Pancreas (tissue), 10 donors: ENCODE measurements at regions not wholly inside any gene's neighbourhood (a gene's known extent, or its start where the extent isn't known, plus 50 kb on each side); places are given as distances from the start of the nearest gene placed in this dataset.

Source experiments
- ATAC-seq, 4 donors: fragments of 200-7000 bp; cut with Tn5 transposase; one replicate each; pipeline versions ENCODE4 v1.8.0 to v1.9.1; 2020; ENCODE audit warnings: mild to moderate bottlenecking in 4 of 4, moderate library complexity in 4 of 4
- DNase-seq, 6 donors: peaks; one replicate each; pipeline ENCODE4 v3.0.0-alpha.2; 2020
- FAIRE-seq: peaks from 2 replicates; lab custom pipeline; 2012; peaks lifted over from hg19 to GRCh38; lab: Jason Lieb, UNC
- H3K27ac ChIP-seq, 4 donors: fragments of 200-600 bp; sonication (generic); 1 replicate in 3 of 4; 2 replicates in 1 of 4; pipeline versions ENCODE4 v1.5.0 to v1.8.0; 2020
- H3K27me3 ChIP-seq, 4 donors: fragments of 200-600 bp; one replicate each; pipeline ENCODE4 v1.8.0; 2021
- H3K36me3 ChIP-seq, 3 donors: fragments of 200-600 bp; sonication (generic) in 1 of 3; one replicate each; pipeline versions ENCODE4 v1.5.0 to v1.8.0; 2020 to 2021
- H3K4me1 ChIP-seq, 3 donors: fragments of 200-600 bp; one replicate each; pipeline ENCODE4 v1.8.0; 2021
- H3K4me3 ChIP-seq, 4 donors: fragments of 200-600 bp; sonication (generic) in 2 of 4; one replicate each; pipeline versions ENCODE4 v1.5.0 to v1.8.0; 2020 to 2021
- H3K9me3 ChIP-seq, 4 donors: fragments of 200-600 bp; one replicate each; pipeline ENCODE4 v1.8.0; 2021
- WGBS, 2 donors: extraction: QIAGEN DNeasy Blood & Tissue Kit; methylation state at CpG; one replicate each; pipeline ENCODE4 v1.1.7; 2013; 5-methylcytosine and 5-hydroxymethylcytosine counted together
- intact Hi-C, 3 donors: fragments of 100-400 bp; cut with DNase I; formaldehyde crosslinking; loops; one replicate each; pipeline versions ENCODE4 v1.11.1 to v1.14.2; 2022
- TF ChIP-seq, protein P1 (sequence below), 4 donors: fragments of 200-600 bp; sonication (generic) in 3 of 4; IDR thresholded peaks; one replicate each; pipeline versions ENCODE4 v1.5.0 to v1.8.0; 2021; ENCODE audit warnings: antibody characterized with exemption in 4 of 4
- donor health status: healthy with polysubstance abuse.
- donor health status: DM: no; HTN: no; CAD: no; lungs with moderate emphysema.
- donor health status: DM: no; HTN: no; CAD: no.
- donor health status: control.
- donor health status: control.
- donor health status: Bipolar disorder and iron deficiency.
- donor health status: DM: yes; HTN: yes; CAD: no.
- donor health status: DM: no; HTN: no; CAD: no.
- donor health status: DM: no; HTN: no; CAD: no.
- donor health status: DM: yes; HTN: yes; CAD: no.

DNA sequence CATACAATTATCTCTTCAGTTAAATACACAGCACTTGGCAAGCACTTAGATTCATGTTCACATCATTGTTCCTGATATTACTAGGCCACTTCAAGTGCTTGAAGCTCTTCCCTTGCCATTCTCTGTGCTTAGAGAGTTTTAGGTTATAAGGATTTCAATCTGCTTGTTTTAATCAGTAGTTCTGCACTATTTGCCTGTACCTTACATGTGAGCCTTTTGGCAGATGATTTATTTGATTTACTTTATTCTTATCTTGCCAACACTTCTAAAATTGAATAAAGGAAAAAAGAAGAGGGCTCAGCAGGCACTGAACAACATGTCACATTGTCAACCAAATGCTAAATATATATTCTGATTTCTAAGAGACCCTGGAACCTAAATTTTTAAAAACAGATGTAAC, 363.8 kb upstream of the USP15 start:
- no peaks in the 10 kb centered on the region for H3K27me3 ChIP-seq

DNA sequence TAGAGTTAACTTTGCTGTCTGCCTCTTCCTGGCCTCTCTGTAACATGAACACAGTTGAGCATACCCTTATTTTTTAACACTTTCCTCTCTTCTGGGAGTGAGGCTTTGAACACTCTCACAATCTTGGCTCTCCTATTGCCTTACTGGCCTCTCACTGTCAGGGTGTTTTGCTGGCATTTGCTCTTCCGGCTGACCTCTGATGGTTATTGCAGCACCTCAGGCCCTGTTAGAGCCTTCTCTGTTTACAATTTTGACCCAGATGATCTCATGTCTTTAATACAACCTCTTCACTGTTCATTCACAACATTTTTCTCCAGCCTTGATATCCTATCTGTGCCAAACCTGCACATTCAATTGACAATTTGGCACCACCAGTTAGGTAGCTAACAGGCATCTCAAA, 357.8 kb upstream of the USP15 start:
- ATAC-seq (no peak), DNase-seq (no peak), FAIRE-seq (no peak)
- Histone ChIP-seq H3K4me3 (no peak overlapping the region), H3K27ac (no peak overlapping the region), H3K27me3 (no peaks in the 10 kb centered on the region), H3K9me3 (no peaks in the 10 kb centered on the region), H3K36me3 (no peaks in the 10 kb centered on the region), H3K4me1 (no peaks in the 10 kb centered on the region)
- WGBS, 2 donors, result 79 to 85% methylated on average over 1 of the region's 1 CpG
- intact Hi-C loops, result no loop called here
- TF ChIP-seq, protein P1, sequence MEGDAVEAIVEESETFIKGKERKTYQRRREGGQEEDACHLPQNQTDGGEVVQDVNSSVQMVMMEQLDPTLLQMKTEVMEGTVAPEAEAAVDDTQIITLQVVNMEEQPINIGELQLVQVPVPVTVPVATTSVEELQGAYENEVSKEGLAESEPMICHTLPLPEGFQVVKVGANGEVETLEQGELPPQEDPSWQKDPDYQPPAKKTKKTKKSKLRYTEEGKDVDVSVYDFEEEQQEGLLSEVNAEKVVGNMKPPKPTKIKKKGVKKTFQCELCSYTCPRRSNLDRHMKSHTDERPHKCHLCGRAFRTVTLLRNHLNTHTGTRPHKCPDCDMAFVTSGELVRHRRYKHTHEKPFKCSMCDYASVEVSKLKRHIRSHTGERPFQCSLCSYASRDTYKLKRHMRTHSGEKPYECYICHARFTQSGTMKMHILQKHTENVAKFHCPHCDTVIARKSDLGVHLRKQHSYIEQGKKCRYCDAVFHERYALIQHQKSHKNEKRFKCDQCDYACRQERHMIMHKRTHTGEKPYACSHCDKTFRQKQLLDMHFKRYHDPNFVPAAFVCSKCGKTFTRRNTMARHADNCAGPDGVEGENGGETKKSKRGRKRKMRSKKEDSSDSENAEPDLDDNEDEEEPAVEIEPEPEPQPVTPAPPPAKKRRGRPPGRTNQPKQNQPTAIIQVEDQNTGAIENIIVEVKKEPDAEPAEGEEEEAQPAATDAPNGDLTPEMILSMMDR (IDR thresholded peaks at IDR 0.05), result no peak

More for the DNA sequence above, 363.8 kb upstream of the USP15 start:
- Histone ChIP-seq H3K36me3 (no peaks in the 10 kb centered on the region), H3K27ac (no peak overlapping the region), H3K4me1 (no peaks in the 10 kb centered on the region), H3K9me3 (no peaks in the 10 kb centered on the region), H3K4me3 (no peak overlapping the region)
- FAIRE-seq (no peak), ATAC-seq (no peak), DNase-seq (no peak)
- intact Hi-C loops, result no loop called here
- TF ChIP-seq, protein P1 (IDR thresholded peaks at IDR 0.05), result no peak

DNA sequence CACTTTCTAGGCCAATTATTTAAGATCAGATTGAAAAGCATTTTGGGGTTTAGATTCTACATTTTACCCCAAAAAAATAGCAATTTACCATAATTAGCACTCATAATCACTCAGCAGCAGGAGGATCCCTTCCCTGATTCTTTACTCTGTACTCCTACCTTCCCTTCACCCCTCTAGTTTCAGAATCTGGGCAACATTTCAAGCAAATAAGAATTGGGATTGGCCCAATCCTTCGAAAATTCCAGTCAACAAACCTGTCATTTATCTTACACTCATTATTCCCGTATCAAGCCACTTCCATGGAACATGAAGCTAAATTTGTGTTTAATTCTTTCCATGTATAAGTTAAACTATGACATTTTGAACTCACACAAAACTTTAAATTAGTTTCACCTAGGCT, 349.1 kb upstream of the USP15 start:
- 14 to 24% methylated on average over 2 of the region's 2 CpGs for WGBS, 2 donors
- Histone ChIP-seq H3K4me3 (no peak overlapping the region), H3K27ac (no peak overlapping the region), H3K4me1 (no peaks in the 10 kb centered on the region), H3K36me3 (no peaks in the 10 kb centered on the region), H3K27me3 (no peaks in the 10 kb centered on the region), H3K9me3 (no peaks in the 10 kb centered on the region)
- FAIRE-seq, result no peak
- TF ChIP-seq, protein P1 (IDR thresholded peaks at IDR 0.05), result no peak
- intact Hi-C loops, result no loop called here
- ATAC-seq, result no peak
- DNase-seq, result no peak

DNA sequence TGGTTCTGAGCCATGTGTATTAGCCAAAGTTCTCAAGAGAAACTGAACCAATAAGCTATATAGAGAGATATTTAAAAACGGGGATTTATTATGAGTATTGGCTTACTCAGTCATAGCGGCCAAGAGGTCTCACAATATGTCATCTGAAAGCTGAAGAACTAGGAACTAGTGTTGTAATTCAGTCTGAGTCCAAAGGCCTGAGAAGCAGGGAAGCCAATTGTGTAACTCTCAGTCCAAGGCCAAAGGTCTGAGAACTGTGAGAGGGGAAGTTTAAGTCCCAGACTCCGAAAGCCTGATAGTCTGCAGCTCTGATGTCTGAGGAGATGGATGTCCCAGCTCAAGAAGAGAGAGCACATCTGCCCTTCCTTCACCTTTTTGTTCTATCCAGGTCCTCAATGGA, 344.8 kb upstream of the USP15 start:
- Histone ChIP-seq H3K9me3 (no peaks in the 10 kb centered on the region), H3K4me1 (no peaks in the 10 kb centered on the region), H3K27ac (no peak overlapping the region), H3K27me3 (no peaks in the 10 kb centered on the region), H3K36me3 (no peaks in the 10 kb centered on the region), H3K4me3 (no peak overlapping the region)
- ATAC-seq (peak in 3 of 4 donors; percentile 59 to 72 (median 71)), DNase-seq (no peak), FAIRE-seq (no peak)
- 50 to 58% methylated on average over 3 of the region's 3 CpGs for WGBS, 2 donors
- intact Hi-C loops, result no loop called here
- TF ChIP-seq, protein P1 (IDR thresholded peaks at IDR 0.05), result no peak

DNA sequence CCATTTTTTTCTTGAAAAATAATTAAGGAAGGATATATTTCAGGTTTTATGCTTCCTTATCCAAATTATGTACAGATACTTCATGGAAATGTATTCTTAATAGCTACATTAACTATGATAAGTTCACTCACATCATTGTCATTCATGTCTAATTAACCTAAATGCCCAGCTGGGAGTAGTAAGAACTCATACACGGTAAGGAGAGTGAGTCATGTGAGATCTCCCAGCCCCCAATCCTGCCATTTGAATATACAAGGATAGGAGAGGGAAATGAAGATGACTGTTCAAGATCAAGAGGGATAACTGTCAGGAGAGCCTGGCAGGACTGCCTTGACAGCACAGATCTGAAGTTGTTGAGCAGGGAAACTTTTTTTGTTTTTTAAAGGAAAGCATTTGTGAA, 343.4 kb upstream of the USP15 start:
- Histone ChIP-seq H3K4me1 (no peaks in the 10 kb centered on the region), H3K27me3 (no peaks in the 10 kb centered on the region), H3K36me3 (no peaks in the 10 kb centered on the region), H3K9me3 (no peaks in the 10 kb centered on the region), H3K27ac (no peak overlapping the region), H3K4me3 (no peak overlapping the region)
- WGBS, 2 donors, result 31 to 42% methylated on average over 1 of the region's 1 CpG
- FAIRE-seq, result no peak
- DNase-seq, result no peak
- intact Hi-C loops, result no loop called here
- no peak for ATAC-seq
- TF ChIP-seq, protein P1 (IDR thresholded peaks at IDR 0.05), result no peak
